ENCODE measurements at regions not wholly inside any gene's neighbourhood (a gene's known extent, or its start where the extent isn't known, plus 50 kb on each side); places are given as distances from the start of the nearest gene placed in this dataset.

DNA sequence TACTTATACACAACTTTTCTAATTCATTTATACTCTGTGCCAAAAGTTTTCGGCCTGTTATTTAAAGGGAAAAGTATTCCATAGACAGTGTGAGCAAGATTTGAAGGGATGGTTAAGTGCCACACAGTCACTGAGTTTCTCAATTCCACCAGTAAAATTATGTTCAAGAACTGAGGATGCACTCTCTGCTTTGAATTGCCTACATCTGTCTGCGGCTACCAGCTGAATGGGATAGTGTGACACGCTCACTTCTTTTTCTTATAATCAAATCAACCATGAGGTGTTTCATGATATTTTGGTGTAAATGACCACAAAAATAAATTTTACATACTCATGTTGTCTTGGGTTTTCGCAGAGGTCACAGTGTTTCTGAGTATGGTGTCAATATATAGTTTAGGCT lies 218.4 kb upstream of the TMEM161B start:
- no peak for TF ChIP-seq EZH2 (IDR thresholded peaks at IDR 0.05; ENCODE audit: insufficient read depth, low read length)
- TF ChIP-seq, protein P1, sequence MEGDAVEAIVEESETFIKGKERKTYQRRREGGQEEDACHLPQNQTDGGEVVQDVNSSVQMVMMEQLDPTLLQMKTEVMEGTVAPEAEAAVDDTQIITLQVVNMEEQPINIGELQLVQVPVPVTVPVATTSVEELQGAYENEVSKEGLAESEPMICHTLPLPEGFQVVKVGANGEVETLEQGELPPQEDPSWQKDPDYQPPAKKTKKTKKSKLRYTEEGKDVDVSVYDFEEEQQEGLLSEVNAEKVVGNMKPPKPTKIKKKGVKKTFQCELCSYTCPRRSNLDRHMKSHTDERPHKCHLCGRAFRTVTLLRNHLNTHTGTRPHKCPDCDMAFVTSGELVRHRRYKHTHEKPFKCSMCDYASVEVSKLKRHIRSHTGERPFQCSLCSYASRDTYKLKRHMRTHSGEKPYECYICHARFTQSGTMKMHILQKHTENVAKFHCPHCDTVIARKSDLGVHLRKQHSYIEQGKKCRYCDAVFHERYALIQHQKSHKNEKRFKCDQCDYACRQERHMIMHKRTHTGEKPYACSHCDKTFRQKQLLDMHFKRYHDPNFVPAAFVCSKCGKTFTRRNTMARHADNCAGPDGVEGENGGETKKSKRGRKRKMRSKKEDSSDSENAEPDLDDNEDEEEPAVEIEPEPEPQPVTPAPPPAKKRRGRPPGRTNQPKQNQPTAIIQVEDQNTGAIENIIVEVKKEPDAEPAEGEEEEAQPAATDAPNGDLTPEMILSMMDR (IDR thresholded peaks at IDR 0.05; ENCODE audit: insufficient read depth, low read depth, low read length) = no peak
